WTC11 (cell line): ENCODE measurements at regions not wholly inside any gene's neighbourhood (a gene's known extent, or its start where the extent isn't known, plus 50 kb on each side); places are given as distances from the start of the nearest gene placed in this dataset.

ENCODE experiments used
- ATAC-seq: fragments of 200-7000 bp; cut with Tn5 transposase; 2 replicates; pipeline ENCODE4 v1.10.0; 2021; ENCODE audit warnings: mild to moderate bottlenecking, moderate library complexity
- CTCF ChIA-PET: fragments of 300-600 bp; sonication (Branson Sonifier 250); formaldehyde crosslinking; loops from one replicate; lab custom pipeline; 2021; ENCODE audit warnings: antibody characterized with exemption; lab: Charles Lee
- POLR2A ChIA-PET: fragments of 350-600 bp; sonication (Branson Sonifier 250); formaldehyde crosslinking; loops from one replicate; lab custom pipeline; 2021; ENCODE audit warnings: antibody characterized with exemption; lab: Charles Lee
- DNase-seq: peaks from one replicate; pipeline ENCODE4 v3.0.0; 2021; ENCODE audit warnings: low spot score
- H3K27ac Mint-ChIP-seq: 2 replicates; pipeline ENCODE4 v1.8.0; 2021; ENCODE audit warnings: mixed read lengths
- H3K27me3 Mint-ChIP-seq: 2 replicates; pipeline ENCODE4 v1.8.0; 2021; ENCODE audit warnings: low read depth, mild to moderate bottlenecking, moderate library complexity, mixed read lengths
- H3K36me3 Mint-ChIP-seq: 2 replicates; pipeline ENCODE4 v1.8.0; 2021; ENCODE audit warnings: mixed read lengths
- H3K4me1 Mint-ChIP-seq: 2 replicates; pipeline ENCODE4 v1.8.0; 2022; ENCODE audit warnings: mixed read lengths
- H3K4me3 Mint-ChIP-seq: 2 replicates; pipeline ENCODE4 v1.8.0; 2021; ENCODE audit warnings: mild to moderate bottlenecking, moderate library complexity, mixed read lengths
- H3K9me3 Mint-ChIP-seq: 2 replicates; pipeline ENCODE4 v1.8.0; 2021; ENCODE audit warnings: mixed read lengths
- AR ChIP-seq: fragments of 250-450 bp; sonication (Bioruptor Pico); IDR thresholded peaks from 2 replicates; pipeline ENCODE4 v1.9.0; 2021; ENCODE audit warnings: mild to moderate bottlenecking
- ATF3 ChIP-seq: sonication (generic); formaldehyde crosslinking; conservative IDR thresholded peaks from 2 replicates; pipeline ENCODE4 v1.8.1; 2022; ENCODE audit warnings: mild to moderate bottlenecking, missing genetic modification reagents
- CDX4 ChIP-seq: fragments of 250-450 bp; sonication (Bioruptor Pico); IDR thresholded peaks from 2 replicates; pipeline ENCODE4 v1.9.0; 2021; ENCODE audit warnings: moderate library complexity, mild to moderate bottlenecking, inconsistent platforms, borderline replicate concordance
- FOXP1 ChIP-seq: sonication (generic); formaldehyde crosslinking; IDR thresholded peaks from 2 replicates; pipeline ENCODE4 v1.8.0; 2022; ENCODE audit warnings: missing genetic modification reagents, mild to moderate bottlenecking, moderate library complexity, borderline replicate concordance
- MAX ChIP-seq: sonication (generic); formaldehyde crosslinking; IDR thresholded peaks from 2 replicates; pipeline ENCODE4 v1.8.0; 2022; ENCODE audit warnings: mild to moderate bottlenecking, missing genetic modification reagents
- NFATC4 ChIP-seq: fragments of 250-450 bp; sonication (Bioruptor Pico); IDR thresholded peaks from 2 replicates; pipeline ENCODE4 v1.9.0; 2021; ENCODE audit warnings: mild to moderate bottlenecking
- NFE2L1 ChIP-seq: sonication (generic); formaldehyde crosslinking; IDR thresholded peaks from 2 replicates; pipeline ENCODE4 v1.8.1; 2023; ENCODE audit warnings: missing genetic modification reagents
- NFYB ChIP-seq: sonication (generic); formaldehyde crosslinking; conservative IDR thresholded peaks from 2 replicates; pipeline ENCODE4 v1.8.0; 2022; ENCODE audit warnings: low read depth, missing genetic modification reagents
- OVOL2 ChIP-seq: fragments of 250-450 bp; sonication (Bioruptor Pico); IDR thresholded peaks from 2 replicates; pipeline ENCODE4 v1.9.0; 2021; ENCODE audit warnings: mild to moderate bottlenecking, borderline replicate concordance
- PRDM15 ChIP-seq: sonication (generic); formaldehyde crosslinking; IDR thresholded peaks from 2 replicates; pipeline ENCODE4 v1.8.0; 2022; ENCODE audit warnings: missing genetic modification reagents
- RELA ChIP-seq: sonication (generic); formaldehyde crosslinking; IDR thresholded peaks from 2 replicates; pipeline ENCODE4 v1.8.1; 2022; ENCODE audit warnings: missing genetic modification reagents, mild to moderate bottlenecking, borderline replicate concordance
- TCF7 ChIP-seq: sonication (generic); formaldehyde crosslinking; IDR thresholded peaks from 2 replicates; pipeline ENCODE4 v1.8.0; 2022; ENCODE audit warnings: mild to moderate bottlenecking, low read depth, missing genetic modification reagents, moderate library complexity
- USF1 ChIP-seq: sonication (generic); formaldehyde crosslinking; IDR thresholded peaks from 2 replicates; pipeline ENCODE4 v1.8.0; 2022; ENCODE audit warnings: mild to moderate bottlenecking, missing genetic modification reagents
- USF2 ChIP-seq: sonication (generic); formaldehyde crosslinking; IDR thresholded peaks from 2 replicates; pipeline ENCODE4 v1.8.1; 2023; ENCODE audit warnings: mild to moderate bottlenecking, missing genetic modification reagents, moderate library complexity
- ZNF121 ChIP-seq: sonication (generic); formaldehyde crosslinking; IDR thresholded peaks from 2 replicates; pipeline ENCODE4 v1.8.0; 2023; ENCODE audit warnings: missing genetic modification reagents
- ZNF396 ChIP-seq: fragments of 250-450 bp; sonication (Bioruptor Pico); IDR thresholded peaks from 2 replicates; pipeline ENCODE4 v1.8.0; 2021; ENCODE audit warnings: mild to moderate bottlenecking, moderate library complexity, borderline replicate concordance
- ZNF423 ChIP-seq: fragments of 250-450 bp; sonication (Bioruptor Pico); IDR thresholded peaks from 2 replicates; pipeline ENCODE4 v2.1.2; 2022; ENCODE audit warnings: mild to moderate bottlenecking, moderate library complexity
- ZNF425 ChIP-seq: fragments of 250-450 bp; sonication (Bioruptor Pico); conservative IDR thresholded peaks from 2 replicates; pipeline ENCODE4 v1.9.0; 2021; ENCODE audit warnings: mild to moderate bottlenecking
- ZNF671 ChIP-seq: fragments of 250-450 bp; sonication (Bioruptor Pico); IDR thresholded peaks from 2 replicates; pipeline ENCODE4 v1.8.0; 2021; ENCODE audit warnings: mild to moderate bottlenecking

- ATAC-seq (no peak), DNase-seq (no peak)
- H3K4me1 Mint-ChIP-seq, result peaks cover 46% of the 10 kb centered on the region
- no peaks in the 10 kb centered on the region for H3K36me3 Mint-ChIP-seq
- CTCF ChIA-PET, result interaction anchor here (1.9 kb wide), 1 partner anchor 108 kb away, joined by 17 read pairs; no protein-coding TSS in a partner anchor
- H3K27ac Mint-ChIP-seq, result no peak overlapping the region
- peaks cover 12% of the 10 kb centered on the region for H3K9me3 Mint-ChIP-seq
- TF ChIP-seq TCF7 (CRISPR knock-in tag), result no peak
- TF ChIP-seq ATF3, result no peak
- TF ChIP-seq CDX4, result no peak
- TF ChIP-seq FOXP1 (CRISPR knock-in tag), result no peak
- peak; percentile 90 for TF ChIP-seq USF2 (CRISPR knock-in tag)
- TF ChIP-seq AR (CRISPR knock-in tag), result no peak
- TF ChIP-seq PRDM15, result no peak
- no peak for TF ChIP-seq ZNF423 (CRISPR knock-in tag)
- TF ChIP-seq ZNF396, result no peak
- peak; percentile 90 for TF ChIP-seq USF1 (CRISPR knock-in tag)
- peak; percentile 67 for TF ChIP-seq NFYB (CRISPR knock-in tag)
- no peak for TF ChIP-seq NFATC4 (CRISPR knock-in tag)
- TF ChIP-seq ZNF121, result no peak
- TF ChIP-seq NFE2L1 (CRISPR knock-in tag), result no peak
- no peak for TF ChIP-seq MAX (CRISPR knock-in tag)
- no peak for TF ChIP-seq RELA
- no peak for TF ChIP-seq ZNF671 (CRISPR knock-in tag)
- no peak for TF ChIP-seq ZNF425
- no peak for TF ChIP-seq OVOL2
- TF ChIP-seq, all 79 proteins: peak for 3
- Mint-ChIP-seq H3K27me3 (peaks cover 12% of the 10 kb centered on the region), H3K4me3 (no peak overlapping the region)
- POLR2A ChIA-PET, result no interaction called here
Measured at GRCh38 chr2:58870704-58871103, 629.6 kb upstream of the FANCL start.
